ENCODE measurements at regions not wholly inside any gene's neighbourhood (a gene's known extent, or its start where the extent isn't known, plus 50 kb on each side); places are given as distances from the start of the nearest gene placed in this dataset.

- no peak for TF ChIP-seq CEBPB (IDR thresholded peaks at IDR 0.05)
- TF ChIP-seq EP300 (IDR thresholded peaks at IDR 0.05; ENCODE audit: borderline replicate concordance) = no peak
- TF ChIP-seq CREB1 (IDR thresholded peaks at IDR 0.05; ENCODE audit: low read depth) = no peak
- no peak for TF ChIP-seq MAX (IDR thresholded peaks at IDR 0.05)
- TF ChIP-seq RAD21 (IDR thresholded peaks at IDR 0.05; ENCODE audit: low read depth) = no peak
- no peak for TF ChIP-seq YY1 (IDR thresholded peaks at IDR 0.05; ENCODE audit: low read depth)
- no peak for TF ChIP-seq USF1 (IDR thresholded peaks at IDR 0.05)
- no peak for TF ChIP-seq EGR1 (IDR thresholded peaks at IDR 0.05)
- no peak for TF ChIP-seq TCF12 (IDR thresholded peaks at IDR 0.05; ENCODE audit: low read depth)
Measured at GRCh38 chr1:59202455-59202854, 94.4 kb upstream of the FGGY start.

Data from Ishikawa (cell line).